Panc1 (cell line): ENCODE measurements at regions not wholly inside any gene's neighbourhood (a gene's known extent, or its start where the extent isn't known, plus 50 kb on each side); places are given as distances from the start of the nearest gene placed in this dataset.

Experiments
- REST ChIP-seq, 2 experiments: IDR thresholded peaks; 2 replicates each; pipeline ENCODE4 v1.6.1; 2011 to 2012; ENCODE audit warnings: low read depth in 2 of 2, control low read depth in 1 of 2, low read length in 1 of 2, mild to moderate bottlenecking in 1 of 2, moderate library complexity in 1 of 2; ENCODE audit not compliant: insufficient read depth in 1 of 2
- TF ChIP-seq, protein P1 (sequence below): fragments of 450-650 bp; IDR thresholded peaks from 2 replicates; pipeline ENCODE4 v1.5.1; 2017; ENCODE audit warnings: mild to moderate bottlenecking

- TF ChIP-seq, protein P1, sequence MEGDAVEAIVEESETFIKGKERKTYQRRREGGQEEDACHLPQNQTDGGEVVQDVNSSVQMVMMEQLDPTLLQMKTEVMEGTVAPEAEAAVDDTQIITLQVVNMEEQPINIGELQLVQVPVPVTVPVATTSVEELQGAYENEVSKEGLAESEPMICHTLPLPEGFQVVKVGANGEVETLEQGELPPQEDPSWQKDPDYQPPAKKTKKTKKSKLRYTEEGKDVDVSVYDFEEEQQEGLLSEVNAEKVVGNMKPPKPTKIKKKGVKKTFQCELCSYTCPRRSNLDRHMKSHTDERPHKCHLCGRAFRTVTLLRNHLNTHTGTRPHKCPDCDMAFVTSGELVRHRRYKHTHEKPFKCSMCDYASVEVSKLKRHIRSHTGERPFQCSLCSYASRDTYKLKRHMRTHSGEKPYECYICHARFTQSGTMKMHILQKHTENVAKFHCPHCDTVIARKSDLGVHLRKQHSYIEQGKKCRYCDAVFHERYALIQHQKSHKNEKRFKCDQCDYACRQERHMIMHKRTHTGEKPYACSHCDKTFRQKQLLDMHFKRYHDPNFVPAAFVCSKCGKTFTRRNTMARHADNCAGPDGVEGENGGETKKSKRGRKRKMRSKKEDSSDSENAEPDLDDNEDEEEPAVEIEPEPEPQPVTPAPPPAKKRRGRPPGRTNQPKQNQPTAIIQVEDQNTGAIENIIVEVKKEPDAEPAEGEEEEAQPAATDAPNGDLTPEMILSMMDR: no peak
- TF ChIP-seq REST (IDR thresholded peaks at IDR 0.05; ENCODE audit: insufficient read depth in 1 of 2, low read depth in 2 of 2, low read length in 1 of 2): no peak
Measured at GRCh38 chr4:122010610-122011009, 58.8 kb upstream of the TRPC3 start.
